Small intestine (tissue), 7 donors: ENCODE measurements at regions not wholly inside any gene's neighbourhood (a gene's known extent, or its start where the extent isn't known, plus 50 kb on each side); places are given as distances from the start of the nearest gene placed in this dataset.

Experiments used
- DNase-seq, 2 donors: peaks; one replicate each; pipeline versions ENCODE4 v3.0.0 to v3.0.0-alpha.2; 2013
- FAIRE-seq: peaks from 2 replicates; lab custom pipeline; 2012; peaks lifted over from hg19 to GRCh38; lab: Jason Lieb, UNC
- H3K27ac ChIP-seq, 3 donors: one replicate each; pipeline ENCODE4 v1.5.1; 2013; ENCODE audit warnings: low read length in 2 of 3, mild to moderate bottlenecking in 2 of 3, control low read depth in 1 of 3, inconsistent platforms in 1 of 3, low read depth in 1 of 3, moderate library complexity in 1 of 3
- H3K27me3 ChIP-seq, 3 donors: one replicate each; pipeline ENCODE4 v1.6.1; 2013; ENCODE audit warnings: low read length in 3 of 3, inconsistent platforms in 1 of 3; ENCODE audit not compliant: control insufficient read depth in 3 of 3, insufficient read depth in 3 of 3
- H3K36me3 ChIP-seq, 3 donors: one replicate each; pipeline ENCODE4 v1.6.1; 2013; ENCODE audit warnings: low read length in 3 of 3, inconsistent platforms in 1 of 3, low read depth in 1 of 3, mild to moderate bottlenecking in 1 of 3, moderate library complexity in 1 of 3; ENCODE audit not compliant: control insufficient read depth in 3 of 3, insufficient read depth in 2 of 3
- H3K4me1 ChIP-seq, 3 donors: one replicate each; pipeline ENCODE4 v1.6.1; 2013; ENCODE audit warnings: low read length in 2 of 3, inconsistent platforms in 1 of 3, low read depth in 1 of 3, mild to moderate bottlenecking in 1 of 3, moderate library complexity in 1 of 3; ENCODE audit not compliant: control insufficient read depth in 3 of 3, insufficient read depth in 2 of 3
- H3K4me3 ChIP-seq, 3 donors: one replicate each; pipeline ENCODE4 v1.5.1; 2013; ENCODE audit warnings: low read length in 3 of 3, control low read depth in 1 of 3, inconsistent platforms in 1 of 3, low read depth in 1 of 3, mild to moderate bottlenecking in 1 of 3, moderate library complexity in 1 of 3
- H3K9me3 ChIP-seq, 2 donors: one replicate each; pipeline ENCODE4 v1.6.1; 2013; ENCODE audit warnings: low read depth in 1 of 2, low read length in 1 of 2; ENCODE audit not compliant: control insufficient read depth in 2 of 2, insufficient read depth in 1 of 2
- WGBS, 3 donors: extraction: QIAGEN DNeasy Blood & Tissue Kit; methylation state at CpG; one replicate each; pipeline ENCODE4 v1.1.7; 2013; 5-methylcytosine and 5-hydroxymethylcytosine counted together
- donor health status: healthy with polysubstance abuse.
- donor health status: control.
- donor health status: control.
- donor health status: Bipolar disorder and iron deficiency.
- donor health status: healthy.

GRCh38 chr5:41637869-41638268 is 127.5 kb upstream of the PLCXD3 start:
- Histone ChIP-seq H3K4me1 (no peaks in the 10 kb centered on the region), H3K9me3 (no peaks in the 10 kb centered on the region), H3K27me3 (peaks cover 0 to 2% (median 0%) of the 10 kb centered on the region in 3 donors), H3K4me3 (no peak overlapping the region), H3K27ac (no peak overlapping the region), H3K36me3 (no peaks in the 10 kb centered on the region)
- WGBS, 3 donors, result 75 to 83% (median 79%) methylated on average over 4 of the region's 4 CpGs
- no peak for DNase-seq
- FAIRE-seq, result no peak

GRCh38 chr5:41637424-41637823 is 127.0 kb upstream of the PLCXD3 start:
- no peak for FAIRE-seq
- 53 to 79% (median 59%) methylated on average over 8 of the region's 8 CpGs for WGBS, 3 donors

GRCh38 chr5:41636605-41637004 is 126.2 kb upstream of the PLCXD3 start:
- peak in 1 of 2 donors; percentile 5 for DNase-seq
- no peaks in the 10 kb centered on the region for H3K4me1 ChIP-seq
- H3K9me3 ChIP-seq, result no peaks in the 10 kb centered on the region
- WGBS, 3 donors, result 80 to 89% (median 86%) methylated on average over 2 of the region's 2 CpGs
- no peak overlapping the region for H3K4me3 ChIP-seq
- peaks cover 0 to 2% (median 0%) of the 10 kb centered on the region in 3 donors for H3K27me3 ChIP-seq
- FAIRE-seq, result no peak
- H3K27ac ChIP-seq, result no peak overlapping the region
- no peaks in the 10 kb centered on the region for H3K36me3 ChIP-seq

More at GRCh38 chr5:41637424-41637823, 127.0 kb upstream of the PLCXD3 start:
- no peak overlapping the region for H3K27ac ChIP-seq
- H3K4me3 ChIP-seq, result no peak overlapping the region
- peaks cover 0 to 2% (median 0%) of the 10 kb centered on the region in 3 donors for H3K27me3 ChIP-seq
- H3K9me3 ChIP-seq, result no peaks in the 10 kb centered on the region
- no peaks in the 10 kb centered on the region for H3K36me3 ChIP-seq
- DNase-seq, result no peak
- no peaks in the 10 kb centered on the region for H3K4me1 ChIP-seq

GRCh38 chr5:41629897-41630296 is 119.5 kb upstream of the PLCXD3 start:
- no peaks in the 10 kb centered on the region for H3K27me3 ChIP-seq
- DNase-seq, result no peak
- FAIRE-seq, result no peak
- no peaks in the 10 kb centered on the region for H3K9me3 ChIP-seq
- H3K36me3 ChIP-seq, result no peaks in the 10 kb centered on the region
- H3K27ac ChIP-seq, result no peak overlapping the region
- H3K4me1 ChIP-seq, result no peaks in the 10 kb centered on the region
- H3K4me3 ChIP-seq, result no peak overlapping the region
- 12 to 52% (median 43%) methylated on average over 1 of the region's 1 CpG for WGBS, 3 donors

- H3K4me3 ChIP-seq, result no peak overlapping the region
- no peak overlapping the region for H3K27ac ChIP-seq
- DNase-seq (no peak), FAIRE-seq (no peak)
- H3K9me3 ChIP-seq, result no peaks in the 10 kb centered on the region
- H3K36me3 ChIP-seq, result no peaks in the 10 kb centered on the region
- no peaks in the 10 kb centered on the region for H3K4me1 ChIP-seq
- no peaks in the 10 kb centered on the region for H3K27me3 ChIP-seq
Measured at GRCh38 chr5:41625571-41625970, 115.2 kb upstream of the PLCXD3 start.

DNA sequence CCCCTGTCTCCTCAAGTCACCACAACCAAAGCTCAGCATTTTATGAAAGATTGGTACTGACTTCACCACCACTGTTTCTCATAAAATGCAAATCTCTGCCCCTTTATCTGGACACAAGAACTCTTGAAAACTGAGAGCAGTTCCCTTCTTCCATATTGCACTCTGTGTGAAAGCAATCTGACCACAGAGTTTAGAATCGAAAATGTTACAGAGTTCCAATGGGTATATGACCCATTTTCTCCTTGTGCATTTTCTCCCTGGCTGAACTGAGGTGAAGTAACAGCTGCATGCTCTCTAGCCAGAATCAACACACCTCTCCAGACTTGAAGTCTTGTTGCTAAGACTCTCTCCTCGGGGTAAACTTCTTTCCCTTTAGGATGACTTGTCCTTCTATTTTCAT is 111.0 kb upstream of the PLCXD3 start:
- H3K27ac ChIP-seq, result no peak overlapping the region
- DNase-seq (no peak), FAIRE-seq (no peak)
- H3K4me3 ChIP-seq, result no peak overlapping the region
- H3K4me1 ChIP-seq, result no peaks in the 10 kb centered on the region
- no peaks in the 10 kb centered on the region for H3K36me3 ChIP-seq
- no peaks in the 10 kb centered on the region for H3K9me3 ChIP-seq
- 40 to 65% (median 42%) methylated on average over 2 of the region's 2 CpGs for WGBS, 3 donors
- no peaks in the 10 kb centered on the region for H3K27me3 ChIP-seq

DNA sequence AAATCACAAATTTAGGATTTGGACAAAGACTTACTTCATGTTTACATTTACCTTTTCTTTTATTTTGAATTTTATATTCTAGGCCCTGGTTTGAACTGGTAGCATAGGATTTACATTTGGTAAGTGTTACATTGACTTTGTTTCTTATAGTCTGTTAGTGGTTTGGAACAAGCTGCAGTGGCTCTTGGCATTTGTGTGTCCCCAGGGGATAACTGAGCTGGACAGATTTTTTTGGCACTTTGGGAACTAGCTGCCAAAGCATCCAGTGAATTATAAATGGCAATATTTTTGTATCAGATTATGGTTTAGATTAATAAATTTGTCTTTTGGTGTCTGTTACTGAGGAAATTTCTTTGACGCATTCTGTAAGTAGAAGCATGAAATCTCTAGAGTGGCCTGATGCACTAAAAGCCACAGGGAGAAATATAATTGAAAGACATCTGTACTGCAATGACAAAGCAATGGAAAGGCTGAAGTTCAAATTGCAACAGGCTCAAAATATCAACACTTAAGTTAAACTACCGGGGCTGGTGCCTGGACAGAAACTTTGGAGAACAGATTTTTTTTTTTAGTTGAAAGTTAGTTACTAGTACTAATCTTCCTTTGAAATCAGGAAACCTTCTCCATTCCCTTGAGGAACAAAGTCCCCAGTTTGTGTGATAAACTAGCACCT is 107.6 kb upstream of the PLCXD3 start:
- 70 to 73% (median 72%) methylated on average over 2 of the region's 2 CpGs for WGBS, 3 donors
- Histone ChIP-seq H3K4me1 (no peaks in the 10 kb centered on the region), H3K27me3 (no peaks in the 10 kb centered on the region), H3K36me3 (no peaks in the 10 kb centered on the region), H3K9me3 (no peaks in the 10 kb centered on the region), H3K27ac (no peak overlapping the region), H3K4me3 (no peak overlapping the region)
- no peak for DNase-seq
- FAIRE-seq, result no peak

DNA sequence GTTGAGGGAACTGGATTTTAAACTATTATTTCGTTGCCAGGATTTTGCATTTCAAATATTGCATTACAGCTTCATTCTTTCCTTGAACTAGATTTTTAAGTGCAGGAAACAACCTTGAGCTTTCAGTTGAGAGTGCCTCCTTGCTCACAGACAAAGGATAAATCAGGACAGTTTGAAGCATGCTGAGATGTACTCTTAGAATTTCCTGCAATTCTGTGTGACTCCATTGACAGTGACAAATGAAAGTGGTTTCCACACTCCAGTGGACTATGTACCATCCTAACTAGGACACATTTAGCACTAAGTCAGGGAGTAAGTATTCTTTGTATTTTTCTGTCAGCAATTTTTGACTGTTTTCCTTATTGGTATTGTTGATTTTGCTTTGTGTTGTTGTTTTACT is 100.0 kb upstream of the PLCXD3 start:
- 21 to 67% (median 47%) methylated on average over 1 of the region's 1 CpG for WGBS, 3 donors
- FAIRE-seq, result no peak
- DNase-seq, result no peak
- Histone ChIP-seq H3K27ac (no peak overlapping the region), H3K36me3 (no peaks in the 10 kb centered on the region), H3K9me3 (peaks cover 0 to 4% of the 10 kb centered on the region in 2 donors), H3K4me1 (no peaks in the 10 kb centered on the region), H3K4me3 (no peak overlapping the region), H3K27me3 (no peaks in the 10 kb centered on the region)

DNA sequence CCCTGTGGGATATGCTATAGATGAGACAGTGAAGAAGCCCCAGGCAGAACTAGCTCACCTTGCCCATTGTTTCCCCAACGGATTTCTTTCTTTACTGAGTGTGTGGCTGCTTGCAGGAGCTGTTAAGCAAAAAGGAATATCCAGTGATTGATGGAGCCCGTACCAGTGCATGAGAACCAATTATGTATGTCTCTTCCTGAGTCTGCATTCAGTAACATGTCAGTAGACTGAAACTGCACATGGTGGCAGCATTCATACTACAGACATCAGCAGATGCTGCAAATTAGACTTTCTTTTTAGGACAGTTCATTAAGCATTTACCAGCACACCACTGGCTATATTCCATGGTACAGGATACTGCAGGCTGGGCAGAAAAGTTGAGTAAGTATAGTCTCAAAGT is 90.3 kb upstream of the PLCXD3 start:
- WGBS, 3 donors, result 53 to 66% (median 58%) methylated on average over 2 of the region's 2 CpGs
- FAIRE-seq (no peak), DNase-seq (no peak)
- no peaks in the 10 kb centered on the region for H3K36me3 ChIP-seq
- H3K9me3 ChIP-seq, result no peaks in the 10 kb centered on the region
- H3K4me1 ChIP-seq, result no peaks in the 10 kb centered on the region
- H3K27ac ChIP-seq, result no peak overlapping the region
- no peak overlapping the region for H3K4me3 ChIP-seq
- peaks cover 0 to 2% (median 0%) of the 10 kb centered on the region in 3 donors for H3K27me3 ChIP-seq
